ENCODE measurements at regions not wholly inside any gene's neighbourhood (a gene's known extent, or its start where the extent isn't known, plus 50 kb on each side); places are given as distances from the start of the nearest gene placed in this dataset.

DNA sequence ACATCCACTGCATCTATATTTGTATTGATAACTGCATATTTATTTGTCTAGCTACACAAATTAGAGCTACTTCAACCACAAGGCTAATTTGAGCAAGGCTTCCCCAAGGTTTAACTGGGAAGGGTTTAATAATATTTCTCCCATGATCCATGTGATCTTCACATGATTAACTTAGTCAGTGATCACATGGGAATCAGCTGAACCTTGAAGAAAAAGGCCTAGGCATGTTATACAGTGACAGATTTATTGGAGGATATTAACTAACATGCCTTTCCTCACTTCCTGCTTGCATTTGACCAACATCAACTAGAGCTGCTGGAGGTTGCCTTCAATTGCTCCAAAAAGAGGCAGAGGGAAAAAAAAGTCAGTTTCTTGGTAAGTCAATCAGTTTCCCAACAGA, 417.0 kb downstream of the HAO1 start:
- CTCF ChIA-PET = no interaction called here
- TF ChIP-seq POLR2AphosphoS5 (IDR thresholded peaks at IDR 0.05; ENCODE audit: low read depth, low read length) (no peak), TCF7L2 (IDR thresholded peaks at IDR 0.05; ENCODE audit: low read depth, low read length) (no peak), SIN3A (IDR thresholded peaks at IDR 0.05; ENCODE audit: borderline replicate concordance, insufficient read depth, low read depth, low read length) (no peak)
- TF ChIP-seq, protein P1, sequence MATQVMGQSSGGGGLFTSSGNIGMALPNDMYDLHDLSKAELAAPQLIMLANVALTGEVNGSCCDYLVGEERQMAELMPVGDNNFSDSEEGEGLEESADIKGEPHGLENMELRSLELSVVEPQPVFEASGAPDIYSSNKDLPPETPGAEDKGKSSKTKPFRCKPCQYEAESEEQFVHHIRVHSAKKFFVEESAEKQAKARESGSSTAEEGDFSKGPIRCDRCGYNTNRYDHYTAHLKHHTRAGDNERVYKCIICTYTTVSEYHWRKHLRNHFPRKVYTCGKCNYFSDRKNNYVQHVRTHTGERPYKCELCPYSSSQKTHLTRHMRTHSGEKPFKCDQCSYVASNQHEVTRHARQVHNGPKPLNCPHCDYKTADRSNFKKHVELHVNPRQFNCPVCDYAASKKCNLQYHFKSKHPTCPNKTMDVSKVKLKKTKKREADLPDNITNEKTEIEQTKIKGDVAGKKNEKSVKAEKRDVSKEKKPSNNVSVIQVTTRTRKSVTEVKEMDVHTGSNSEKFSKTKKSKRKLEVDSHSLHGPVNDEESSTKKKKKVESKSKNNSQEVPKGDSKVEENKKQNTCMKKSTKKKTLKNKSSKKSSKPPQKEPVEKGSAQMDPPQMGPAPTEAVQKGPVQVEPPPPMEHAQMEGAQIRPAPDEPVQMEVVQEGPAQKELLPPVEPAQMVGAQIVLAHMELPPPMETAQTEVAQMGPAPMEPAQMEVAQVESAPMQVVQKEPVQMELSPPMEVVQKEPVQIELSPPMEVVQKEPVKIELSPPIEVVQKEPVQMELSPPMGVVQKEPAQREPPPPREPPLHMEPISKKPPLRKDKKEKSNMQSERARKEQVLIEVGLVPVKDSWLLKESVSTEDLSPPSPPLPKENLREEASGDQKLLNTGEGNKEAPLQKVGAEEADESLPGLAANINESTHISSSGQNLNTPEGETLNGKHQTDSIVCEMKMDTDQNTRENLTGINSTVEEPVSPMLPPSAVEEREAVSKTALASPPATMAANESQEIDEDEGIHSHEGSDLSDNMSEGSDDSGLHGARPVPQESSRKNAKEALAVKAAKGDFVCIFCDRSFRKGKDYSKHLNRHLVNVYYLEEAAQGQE (IDR thresholded peaks at IDR 0.05; ENCODE audit: insufficient read depth in 1 of 2, low read depth in 2 of 2, low read length in 1 of 2) = no peak
- TF ChIP-seq, protein P2, sequence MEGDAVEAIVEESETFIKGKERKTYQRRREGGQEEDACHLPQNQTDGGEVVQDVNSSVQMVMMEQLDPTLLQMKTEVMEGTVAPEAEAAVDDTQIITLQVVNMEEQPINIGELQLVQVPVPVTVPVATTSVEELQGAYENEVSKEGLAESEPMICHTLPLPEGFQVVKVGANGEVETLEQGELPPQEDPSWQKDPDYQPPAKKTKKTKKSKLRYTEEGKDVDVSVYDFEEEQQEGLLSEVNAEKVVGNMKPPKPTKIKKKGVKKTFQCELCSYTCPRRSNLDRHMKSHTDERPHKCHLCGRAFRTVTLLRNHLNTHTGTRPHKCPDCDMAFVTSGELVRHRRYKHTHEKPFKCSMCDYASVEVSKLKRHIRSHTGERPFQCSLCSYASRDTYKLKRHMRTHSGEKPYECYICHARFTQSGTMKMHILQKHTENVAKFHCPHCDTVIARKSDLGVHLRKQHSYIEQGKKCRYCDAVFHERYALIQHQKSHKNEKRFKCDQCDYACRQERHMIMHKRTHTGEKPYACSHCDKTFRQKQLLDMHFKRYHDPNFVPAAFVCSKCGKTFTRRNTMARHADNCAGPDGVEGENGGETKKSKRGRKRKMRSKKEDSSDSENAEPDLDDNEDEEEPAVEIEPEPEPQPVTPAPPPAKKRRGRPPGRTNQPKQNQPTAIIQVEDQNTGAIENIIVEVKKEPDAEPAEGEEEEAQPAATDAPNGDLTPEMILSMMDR (IDR thresholded peaks at IDR 0.05) = no peak
- no peaks in the 10 kb centered on the region for H3K27me3 ChIP-seq (ENCODE audit: control insufficient read depth, insufficient read depth, low read length)
- no peak for DNase-seq (ENCODE audit: low read depth, low spot score)
- H3K4me1 ChIP-seq (ENCODE audit: control insufficient read depth, insufficient read depth, low read length) = no peaks in the 10 kb centered on the region
- in situ Hi-C loops (cut with HindIII; ENCODE audit: low pct_unique_long_range_greater_than_20kb, low sequenced_read_pairs) (no loop called here), intact Hi-C loops (cut with micrococcal nuclease; ENCODE audit: unreplicated experiment) (no loop called here)
- POLR2A ChIA-PET = no interaction called here
- no peak overlapping the region for H3K4me3 ChIP-seq (ENCODE audit: low read depth in 2 of 2, low read length in 2 of 2)
- ATAC-seq = no peak
- no peak overlapping the region for H3K27ac ChIP-seq (ENCODE audit: low read length)
- BruUV-seq (replicated peaks) = no TSS peak
- H3K36me3 ChIP-seq (ENCODE audit: control insufficient read depth, insufficient read depth, low read length) = no peaks in the 10 kb centered on the region
- H3K9me3 ChIP-seq (ENCODE audit: control insufficient read depth, insufficient read depth, low read depth, low read length) = no peaks in the 10 kb centered on the region

DNA sequence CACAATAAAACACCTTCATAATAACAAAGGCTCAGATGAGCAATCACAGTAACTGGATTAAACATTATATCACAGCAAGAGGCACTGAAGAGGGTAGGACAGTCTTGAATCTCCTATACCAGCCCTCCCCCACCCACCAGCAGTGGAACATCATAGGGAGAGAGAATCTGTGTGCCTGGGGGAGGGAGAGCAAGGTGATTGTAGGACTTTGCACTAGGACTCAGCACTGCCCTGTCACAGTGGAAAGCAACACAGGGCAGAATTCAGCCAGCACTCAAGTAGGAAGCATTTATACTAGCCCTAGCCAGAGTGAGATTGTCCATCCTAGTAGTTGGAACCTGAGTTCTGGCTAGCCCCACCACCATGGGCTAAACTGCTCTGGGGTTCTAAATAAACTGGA, 400.2 kb downstream of the HAO1 start:
- POLR2A ChIA-PET = no interaction called here
- BruUV-seq (replicated peaks) = no TSS peak
- no peak for DNase-seq (ENCODE audit: low read depth, low spot score)
- no peak for ATAC-seq
- Histone ChIP-seq H3K27ac (ENCODE audit: low read length) (no peak overlapping the region), H3K9me3 (ENCODE audit: control insufficient read depth, insufficient read depth, low read depth, low read length) (no peaks in the 10 kb centered on the region), H3K4me3 (ENCODE audit: low read depth in 2 of 2, low read length in 2 of 2) (no peak overlapping the region), H3K4me1 (ENCODE audit: control insufficient read depth, insufficient read depth, low read length) (no peaks in the 10 kb centered on the region), H3K27me3 (ENCODE audit: control insufficient read depth, insufficient read depth, low read length) (no peaks in the 10 kb centered on the region), H3K36me3 (ENCODE audit: control insufficient read depth, insufficient read depth, low read length) (no peaks in the 10 kb centered on the region)
- CTCF ChIA-PET = no interaction called here
- TF ChIP-seq, protein P1 (IDR thresholded peaks at IDR 0.05; ENCODE audit: insufficient read depth in 1 of 2, low read depth in 2 of 2, low read length in 1 of 2) = no peak
- TF ChIP-seq POLR2AphosphoS5 (IDR thresholded peaks at IDR 0.05; ENCODE audit: low read depth, low read length) = no peak
- TF ChIP-seq TCF7L2 (IDR thresholded peaks at IDR 0.05; ENCODE audit: low read depth, low read length) = no peak
- TF ChIP-seq, protein P2 (IDR thresholded peaks at IDR 0.05) = no peak
- no peak for TF ChIP-seq SIN3A (IDR thresholded peaks at IDR 0.05; ENCODE audit: borderline replicate concordance, insufficient read depth, low read depth, low read length)
- intact Hi-C loops (cut with micrococcal nuclease; ENCODE audit: unreplicated experiment) (no loop called here), in situ Hi-C loops (cut with HindIII; ENCODE audit: low pct_unique_long_range_greater_than_20kb, low sequenced_read_pairs) (no loop called here)

Measured in Panc1 (cell line).